HCT116 (cell line): ENCODE measurements at regions not wholly inside any gene's neighbourhood (a gene's known extent, or its start where the extent isn't known, plus 50 kb on each side); places are given as distances from the start of the nearest gene placed in this dataset.

Experiments
- ATAC-seq: fragments of 200-7000 bp; cut with Tn5 transposase; 2 replicates; pipeline ENCODE4 v1.9.1; 2020; ENCODE audit warnings: mild to moderate bottlenecking, moderate library complexity
- BruUV-seq: library from RNA; stranded (reverse); fragments of 400-500 nt; replicated peaks from 2 replicates; lab custom pipeline; 2021; lab: Mats Ljungman, UMichigan
- CTCF ChIA-PET: fragments of 300-600 bp; sonication (Branson Sonifier 250); formaldehyde crosslinking; loops from one replicate; lab custom pipeline; 2021; ENCODE audit warnings: antibody characterized with exemption; lab: Charles Lee
- POLR2A ChIA-PET: fragments of 300-600, 350-600 bp; sonication (Branson Sonifier 250); formaldehyde crosslinking; loops from one replicate; lab custom pipeline; 2021; ENCODE audit warnings: antibody characterized with exemption; lab: Charles Lee
- RAD21 ChIA-PET, 2 experiments: fragments of 300-600 bp; sonication (Branson Sonifier 250); formaldehyde crosslinking; loops; one replicate each; lab custom pipeline; 2023; ENCODE audit warnings: low total read pairs in 2 of 2; ENCODE audit not compliant: uncharacterized antibody in 2 of 2, unreplicated experiment in 2 of 2, low non-redundant PET in 1 of 2; lab: Charles Lee
- DNase-seq: peaks from one replicate; pipeline ENCODE4 v3.0.0-alpha.2; 2010; ENCODE audit warnings: low read depth, low spot score
- H2AFZ ChIP-seq: fragments of 200-600 bp; shearing (Covaris generic), sonication (generic); 2 replicates; pipeline ENCODE4 v1.6.1; 2017; ENCODE audit warnings: low read depth, mixed run types, mixed read lengths, antibody characterized with exemption, low read length; ENCODE audit not compliant: poor library complexity, severe bottlenecking
- H3K27ac ChIP-seq: 2 replicates; pipeline ENCODE4 v1.5.1; 2012; ENCODE audit warnings: low read depth, low read length
- H3K27me3 ChIP-seq: fragments of 200-600 bp; sonication (generic); 2 replicates; pipeline ENCODE4 v1.6.1; 2016; ENCODE audit warnings: mixed run types, low read length, mixed read lengths; ENCODE audit not compliant: insufficient read depth
- H3K36me3 ChIP-seq, 2 experiments: fragments of 200-500 bp in 1 of 2; fragments of 200-600 bp in 1 of 2; sonication (Bioruptor generic) in 1 of 2; sonication (generic) in 1 of 2; 2 replicates each; pipeline versions ENCODE4 v1.5.1 to v1.6.1; 2014 to 2016; ENCODE audit warnings: low read length in 2 of 2, inconsistent platforms in 1 of 2, mixed read lengths in 1 of 2, mixed run types in 1 of 2; ENCODE audit not compliant: insufficient read depth in 2 of 2, control insufficient read depth in 1 of 2
- H3K4me1 ChIP-seq, 2 experiments: fragments of 200-600 bp in 1 of 2; sonication (generic) in 1 of 2; 2 replicates each; pipeline versions ENCODE4 v1.5.1 to v1.6.1; 2012 to 2017; ENCODE audit warnings: low read length in 2 of 2, inconsistent platforms in 1 of 2, mild to moderate bottlenecking in 1 of 2, mixed read lengths in 1 of 2, mixed run types in 1 of 2, moderate library complexity in 1 of 2; ENCODE audit not compliant: insufficient read depth in 2 of 2, control insufficient read depth in 1 of 2
- H3K4me2 ChIP-seq: fragments of 200-600 bp; sonication (generic); 2 replicates; pipeline ENCODE4 v1.6.1; 2017; ENCODE audit warnings: mixed run types, low read length, mixed read lengths
- H3K4me3 ChIP-seq, 2 experiments: fragments of 200-600 bp in 1 of 2; sonication (generic) in 1 of 2; replicated peaks in 1 of 2; 2 replicates each; pipeline ENCODE4 v1.5.1; 2011 to 2016; ENCODE audit warnings: low read length in 2 of 2, control low read depth in 1 of 2, low read depth in 1 of 2, mild to moderate bottlenecking in 1 of 2, mixed read lengths in 1 of 2, mixed run types in 1 of 2
- H3K79me2 ChIP-seq: fragments of 200-600 bp; sonication (generic); 2 replicates; pipeline ENCODE4 v1.6.1; 2017; ENCODE audit warnings: mild to moderate bottlenecking, mixed run types, low read length, moderate library complexity, mixed read lengths; ENCODE audit not compliant: insufficient read depth
- H3K9ac ChIP-seq: fragments of 200-600 bp; sonication (generic); 2 replicates; pipeline ENCODE4 v1.6.1; 2016; ENCODE audit warnings: low read length, mixed read lengths
- H3K9me2 ChIP-seq: fragments of 200-600 bp; sonication (generic), shearing (Covaris generic); 2 replicates; pipeline ENCODE4 v1.6.1; 2017; ENCODE audit warnings: mixed run types, mild to moderate bottlenecking, moderate library complexity; ENCODE audit not compliant: insufficient read depth
- H3K9me3 ChIP-seq, 2 experiments: fragments of 200-500 bp in 1 of 2; fragments of 200-600 bp in 1 of 2; sonication (Bioruptor generic) in 1 of 2; sonication (generic) in 1 of 2; 2 replicates each; pipeline ENCODE4 v1.6.1; 2014 to 2017; ENCODE audit warnings: low read length in 2 of 2, mixed read lengths in 2 of 2, inconsistent platforms in 1 of 2, low read depth in 1 of 2, mild to moderate bottlenecking in 1 of 2, mixed run types in 1 of 2, moderate library complexity in 1 of 2; ENCODE audit not compliant: control insufficient read depth in 1 of 2, insufficient read depth in 1 of 2
- H4K20me1 ChIP-seq: fragments of 200-600 bp; sonication (generic), shearing (Covaris generic); 2 replicates; pipeline ENCODE4 v1.6.1; 2017; ENCODE audit warnings: mixed run types, mild to moderate bottlenecking, moderate library complexity; ENCODE audit not compliant: insufficient read depth
- CBX3 ChIP-seq: IDR thresholded peaks from 2 replicates; pipeline ENCODE4 v1.6.1; 2012; ENCODE audit warnings: low read depth
- CEBPB ChIP-seq: IDR thresholded peaks from 2 replicates; pipeline ENCODE4 v1.6.1; 2012; ENCODE audit warnings: low read depth
- CTCF ChIP-seq, 3 experiments: fragments of 200-600 bp in 1 of 3; sonication (generic) in 1 of 3; IDR thresholded peaks in 2 of 3; conservative IDR thresholded peaks in 1 of 3; 2 replicates each; pipeline ENCODE4 v1.5.1; 2012 to 2017; ENCODE audit warnings: low read depth in 2 of 3, low read length in 2 of 3, antibody characterized with exemption in 1 of 3, borderline replicate concordance in 1 of 3, control low read depth in 1 of 3, mild to moderate bottlenecking in 1 of 3, mixed read lengths in 1 of 3, mixed run types in 1 of 3, moderate library complexity in 1 of 3; ENCODE audit not compliant: insufficient read depth in 1 of 3
- EGR1 ChIP-seq: IDR thresholded peaks from 2 replicates; pipeline ENCODE4 v1.6.1; 2012; ENCODE audit warnings: low read depth
- EZH2 ChIP-seq: fragments of 200-600 bp; sonication (generic); IDR thresholded peaks from 2 replicates; pipeline ENCODE4 v1.6.1; 2017; ENCODE audit warnings: antibody characterized with exemption, mixed run types
- EZH2phosphoT487 ChIP-seq: fragments of 200-600 bp; IDR thresholded peaks from 2 replicates; pipeline ENCODE4 v1.6.1; 2018; ENCODE audit warnings: antibody characterized with exemption, borderline replicate concordance
- FOSL1 ChIP-seq: IDR thresholded peaks from 2 replicates; pipeline ENCODE4 v1.6.1; 2012; ENCODE audit warnings: low read depth
- JUND ChIP-seq: IDR thresholded peaks from 2 replicates; pipeline ENCODE4 v1.6.1; 2012
- POLR2A ChIP-seq: IDR thresholded peaks from 2 replicates; pipeline ENCODE4 v1.7.0; 2011; ENCODE audit warnings: borderline replicate concordance; ENCODE audit not compliant: insufficient read depth, insufficient read length; ENCODE audit errors: extremely low read depth
- SIN3A ChIP-seq: IDR thresholded peaks from 2 replicates; pipeline ENCODE4 v1.6.1; 2012; ENCODE audit warnings: low read depth
- TCF7L2 ChIP-seq: IDR thresholded peaks from 2 replicates; pipeline ENCODE4 v1.7.0; 2011; ENCODE audit warnings: borderline replicate concordance, inconsistent platforms; ENCODE audit not compliant: insufficient read depth, insufficient read length; ENCODE audit errors: extremely low read depth
- YY1 ChIP-seq: IDR thresholded peaks from 2 replicates; pipeline ENCODE4 v1.6.1; 2011; ENCODE audit warnings: low read length, low read depth, moderate library complexity, mild to moderate bottlenecking; ENCODE audit not compliant: insufficient replicate concordance; ENCODE audit errors: extremely low read depth
- ZFX ChIP-seq: fragments of 450-650 bp; IDR thresholded peaks from 2 replicates; pipeline ENCODE4 v1.6.1; 2017
- ZNF274 ChIP-seq: fragments of 200-500 bp; sonication (Bioruptor generic); IDR thresholded peaks from 2 replicates; pipeline ENCODE4 v1.6.1; 2014; ENCODE audit warnings: mild to moderate bottlenecking, low read depth, low read length, inconsistent platforms
- intact Hi-C: fragments of 100-400 bp; cut with micrococcal nuclease; formaldehyde crosslinking; loops from 2 replicates; pipeline ENCODE4 v1.10.0; 2022
- TF ChIP-seq, protein P1 (sequence below): IDR thresholded peaks from 2 replicates; pipeline ENCODE4 v1.6.1; 2012; ENCODE audit warnings: low read depth
- TF ChIP-seq, protein P2 (sequence below): IDR thresholded peaks from 2 replicates; pipeline ENCODE4 v1.6.1; 2012

DNA sequence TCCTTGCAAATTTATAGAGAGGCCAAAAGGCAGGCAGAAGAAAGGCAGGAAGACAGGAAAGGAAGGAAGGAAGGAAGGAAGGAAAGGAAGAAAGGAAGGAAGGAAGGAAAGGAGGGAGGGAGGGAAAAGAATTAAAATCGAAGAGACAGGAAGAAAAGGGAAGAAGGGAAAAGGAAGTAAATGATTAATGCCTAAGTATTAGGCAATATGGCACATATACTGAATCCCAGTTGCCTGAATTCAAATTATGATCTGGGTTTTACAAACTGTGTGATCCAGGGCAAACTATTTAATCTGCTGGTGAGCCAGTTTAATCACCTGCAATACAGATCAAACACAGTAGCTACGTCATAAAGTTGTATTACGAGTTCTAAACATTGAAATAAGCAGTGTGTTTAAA, 983.6 kb downstream of the FLRT2 start:
- peaks cover 12 to 24% of the 10 kb centered on the region in 2 experiments for H3K9me3 ChIP-seq
- DNase-seq (no peak), ATAC-seq (no peak)
- H3K4me3 ChIP-seq: no peak overlapping the region
- ChIA-PET CTCF (no interaction called here), RAD21 (no interaction called here), POLR2A (no interaction called here)
- intact Hi-C loops: no loop called here
- H3K9ac ChIP-seq: no peak overlapping the region
- no peak overlapping the region for H3K4me2 ChIP-seq
- H3K36me3 ChIP-seq: no peaks in the 10 kb centered on the region; a peak in 1 of 4 replicates
- BruUV-seq: no TSS peak
- no peaks in the 10 kb centered on the region for H3K27me3 ChIP-seq
- no peak overlapping the region for H3K27ac ChIP-seq
- H4K20me1 ChIP-seq: no peaks in the 10 kb centered on the region
- H2AFZ ChIP-seq: no peak overlapping the region
- TF ChIP-seq YY1 (no peak), TCF7L2 (no peak), EZH2phosphoT487 (no peak), JUND (no peak), EZH2 (no peak), ZFX (no peak), CTCF (IDR thresholded peaks at IDR 0.05 in 2 of 3, conservative IDR thresholded peaks at IDR 0.05 in 1 of 3; ENCODE audit: borderline replicate concordance in 1 of 3, insufficient read depth in 1 of 3, low read depth in 2 of 3, low read length in 2 of 3) (no peak), POLR2A (no peak), CEBPB (no peak), CBX3 (no peak), FOSL1 (no peak), ZNF274 (no peak), EGR1 (no peak), SIN3A (no peak)
- TF ChIP-seq, protein P1, sequence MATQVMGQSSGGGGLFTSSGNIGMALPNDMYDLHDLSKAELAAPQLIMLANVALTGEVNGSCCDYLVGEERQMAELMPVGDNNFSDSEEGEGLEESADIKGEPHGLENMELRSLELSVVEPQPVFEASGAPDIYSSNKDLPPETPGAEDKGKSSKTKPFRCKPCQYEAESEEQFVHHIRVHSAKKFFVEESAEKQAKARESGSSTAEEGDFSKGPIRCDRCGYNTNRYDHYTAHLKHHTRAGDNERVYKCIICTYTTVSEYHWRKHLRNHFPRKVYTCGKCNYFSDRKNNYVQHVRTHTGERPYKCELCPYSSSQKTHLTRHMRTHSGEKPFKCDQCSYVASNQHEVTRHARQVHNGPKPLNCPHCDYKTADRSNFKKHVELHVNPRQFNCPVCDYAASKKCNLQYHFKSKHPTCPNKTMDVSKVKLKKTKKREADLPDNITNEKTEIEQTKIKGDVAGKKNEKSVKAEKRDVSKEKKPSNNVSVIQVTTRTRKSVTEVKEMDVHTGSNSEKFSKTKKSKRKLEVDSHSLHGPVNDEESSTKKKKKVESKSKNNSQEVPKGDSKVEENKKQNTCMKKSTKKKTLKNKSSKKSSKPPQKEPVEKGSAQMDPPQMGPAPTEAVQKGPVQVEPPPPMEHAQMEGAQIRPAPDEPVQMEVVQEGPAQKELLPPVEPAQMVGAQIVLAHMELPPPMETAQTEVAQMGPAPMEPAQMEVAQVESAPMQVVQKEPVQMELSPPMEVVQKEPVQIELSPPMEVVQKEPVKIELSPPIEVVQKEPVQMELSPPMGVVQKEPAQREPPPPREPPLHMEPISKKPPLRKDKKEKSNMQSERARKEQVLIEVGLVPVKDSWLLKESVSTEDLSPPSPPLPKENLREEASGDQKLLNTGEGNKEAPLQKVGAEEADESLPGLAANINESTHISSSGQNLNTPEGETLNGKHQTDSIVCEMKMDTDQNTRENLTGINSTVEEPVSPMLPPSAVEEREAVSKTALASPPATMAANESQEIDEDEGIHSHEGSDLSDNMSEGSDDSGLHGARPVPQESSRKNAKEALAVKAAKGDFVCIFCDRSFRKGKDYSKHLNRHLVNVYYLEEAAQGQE: no peak
- TF ChIP-seq, protein P2, sequence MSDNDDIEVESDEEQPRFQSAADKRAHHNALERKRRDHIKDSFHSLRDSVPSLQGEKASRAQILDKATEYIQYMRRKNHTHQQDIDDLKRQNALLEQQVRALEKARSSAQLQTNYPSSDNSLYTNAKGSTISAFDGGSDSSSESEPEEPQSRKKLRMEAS: no peak
- H3K4me1 ChIP-seq: no peaks in the 10 kb centered on the region
- H3K9me2 ChIP-seq: no peaks in the 10 kb centered on the region
- H3K79me2 ChIP-seq: no peaks in the 10 kb centered on the region
